HG02798 (cell line): ENCODE measurements at regions not wholly inside any gene's neighbourhood (a gene's known extent, or its start where the extent isn't known, plus 50 kb on each side); places are given as distances from the start of the nearest gene placed in this dataset.
"Not testable (repeated sequence)": the region's sequence is repeated elsewhere in the genome, so short reads cannot be mapped to it uniquely, and the experiment has no call there.

Experiments used
- ATAC-seq: cut with Tn5 transposase; IDR thresholded peaks from one replicate; pipeline ENCODE4 v1.9.1; 2021; ENCODE audit warnings: mild to moderate bottlenecking; ENCODE audit not compliant: unreplicated experiment, poor library complexity

DNA sequence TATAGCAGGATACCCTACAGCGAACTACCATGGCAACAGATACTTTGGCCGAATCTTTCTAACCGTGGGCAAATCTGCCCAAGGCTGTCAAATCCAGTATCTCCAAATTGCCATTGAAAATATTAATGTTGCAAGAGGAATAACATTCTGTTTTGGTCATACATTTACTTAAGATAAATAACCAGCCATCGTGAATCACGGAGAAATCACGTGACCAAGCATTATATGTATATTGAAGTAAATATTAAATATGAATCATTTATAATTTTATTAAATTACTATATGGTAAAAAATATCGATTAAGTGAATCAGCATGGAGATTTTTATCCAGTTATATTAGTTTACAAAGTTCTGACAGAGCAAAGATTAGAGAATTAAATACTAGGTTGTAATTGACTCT is 714.6 kb upstream of the GJE1 start:
- no peak for ATAC-seq

DNA sequence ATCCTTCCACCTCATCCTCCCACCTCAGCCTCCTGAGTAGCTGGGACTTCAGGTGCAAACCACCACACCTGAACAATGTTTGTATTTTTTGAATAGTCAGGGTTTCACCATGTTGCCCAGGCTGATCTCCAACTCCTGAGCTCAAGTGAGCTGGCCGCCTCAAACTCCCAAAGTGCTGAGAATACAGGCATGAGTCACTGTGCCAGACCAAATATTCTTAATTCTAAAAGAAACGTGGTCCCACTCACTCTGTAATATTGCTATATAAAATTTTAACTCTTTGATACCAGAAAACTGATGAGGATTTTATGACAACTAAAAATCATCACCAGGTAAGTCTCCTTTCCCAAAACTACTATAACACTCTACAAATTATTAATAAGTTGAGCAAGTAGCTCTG is 716.8 kb upstream of the GJE1 start:
- no peak for ATAC-seq

DNA sequence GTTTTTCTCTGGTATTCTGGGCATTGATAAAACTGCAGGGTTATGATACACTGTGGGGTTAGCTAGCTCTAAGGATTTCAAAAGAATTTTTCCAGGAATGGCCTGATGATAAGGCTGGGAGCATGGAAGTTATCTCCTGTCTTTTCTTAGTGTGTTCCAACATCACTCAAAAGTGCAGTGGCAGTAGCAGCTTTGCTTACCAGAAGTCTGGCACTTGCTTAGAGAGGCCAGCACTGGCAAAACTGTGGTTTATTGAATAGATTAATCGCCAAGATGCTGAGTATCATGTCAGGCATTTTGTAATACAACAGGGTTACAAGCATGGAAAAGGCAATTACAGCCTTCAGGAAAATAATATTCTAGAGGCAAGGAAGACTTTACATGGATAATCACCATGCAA is 719.5 kb upstream of the GJE1 start:
- no peak for ATAC-seq

DNA sequence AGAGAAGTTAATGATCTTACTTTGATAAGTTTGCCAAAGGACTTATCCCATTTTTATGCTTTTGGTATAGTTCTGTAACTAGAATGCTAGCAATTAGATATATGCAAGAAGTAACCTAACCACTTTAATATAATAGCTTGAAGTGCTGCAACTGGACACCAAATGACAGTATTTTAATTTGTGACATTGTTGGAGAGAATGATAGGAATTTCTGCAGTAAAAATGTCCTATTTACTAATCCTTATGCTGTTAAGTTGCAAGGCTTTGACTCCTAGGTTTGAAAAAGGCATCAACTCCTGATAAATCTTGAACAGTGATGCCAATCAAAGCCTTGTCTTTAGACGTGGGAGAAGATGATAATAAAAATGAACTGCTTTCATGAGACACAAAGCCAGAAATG is 726.0 kb upstream of the GJE1 start:
- no peak for ATAC-seq

DNA sequence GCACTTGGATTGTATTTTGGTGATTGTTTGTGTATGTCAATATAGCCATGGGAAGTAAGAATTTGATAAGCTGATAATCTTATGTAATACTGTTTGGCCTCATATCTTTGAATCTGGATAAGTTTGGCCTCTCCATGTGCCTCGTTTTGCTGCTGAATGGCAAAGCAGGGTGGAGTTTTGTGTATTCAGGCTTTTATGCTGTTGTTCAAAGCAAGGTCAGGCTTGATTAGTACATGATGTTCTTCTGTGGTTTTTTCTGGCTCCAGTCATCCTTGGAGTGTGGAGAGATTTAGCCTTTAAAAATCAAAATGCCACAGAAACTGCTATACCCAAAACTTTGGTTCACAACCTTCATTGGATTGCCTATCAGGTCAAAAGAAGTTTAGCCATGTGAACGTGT is 728.9 kb upstream of the GJE1 start:
- no peak for ATAC-seq

DNA sequence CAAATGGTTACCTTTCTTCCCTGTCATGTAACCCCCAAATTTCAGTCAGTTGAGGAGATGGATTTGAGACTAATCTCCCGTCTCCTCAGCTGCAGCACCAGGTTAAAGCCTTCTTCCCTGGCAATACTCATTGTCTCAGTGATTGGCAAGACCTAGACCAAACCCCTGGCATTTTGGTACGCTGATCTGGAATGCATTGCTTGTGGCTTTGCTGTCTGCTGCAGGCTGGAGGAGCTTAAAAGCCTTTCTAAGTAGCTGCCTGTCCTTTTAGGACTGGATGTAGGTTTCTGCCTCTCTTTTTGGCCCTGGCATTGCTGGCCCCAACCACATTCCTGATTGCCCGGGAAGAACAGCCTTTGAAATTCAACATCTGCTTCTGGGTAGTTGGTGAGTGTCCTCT is 729.6 kb upstream of the GJE1 start:
- no peak for ATAC-seq

DNA sequence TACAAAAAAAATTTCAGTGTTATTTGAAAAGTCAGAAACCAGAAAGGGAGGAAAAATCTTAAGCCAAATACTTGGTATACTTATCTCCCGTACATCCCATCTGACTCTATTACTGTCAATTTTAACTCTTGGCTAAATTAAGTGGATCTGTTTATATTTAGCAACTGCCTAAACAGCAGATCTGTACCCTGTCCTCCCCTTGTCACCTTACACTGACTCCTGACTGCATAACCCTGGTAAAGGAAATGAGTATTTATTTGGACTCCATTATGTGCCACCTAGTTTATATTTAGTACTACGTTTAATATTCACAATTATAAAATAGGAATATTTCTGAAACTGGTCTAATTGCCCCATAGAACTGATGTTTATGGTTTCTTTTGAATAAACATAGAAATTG is 730.2 kb upstream of the GJE1 start:
- no peak for ATAC-seq

DNA sequence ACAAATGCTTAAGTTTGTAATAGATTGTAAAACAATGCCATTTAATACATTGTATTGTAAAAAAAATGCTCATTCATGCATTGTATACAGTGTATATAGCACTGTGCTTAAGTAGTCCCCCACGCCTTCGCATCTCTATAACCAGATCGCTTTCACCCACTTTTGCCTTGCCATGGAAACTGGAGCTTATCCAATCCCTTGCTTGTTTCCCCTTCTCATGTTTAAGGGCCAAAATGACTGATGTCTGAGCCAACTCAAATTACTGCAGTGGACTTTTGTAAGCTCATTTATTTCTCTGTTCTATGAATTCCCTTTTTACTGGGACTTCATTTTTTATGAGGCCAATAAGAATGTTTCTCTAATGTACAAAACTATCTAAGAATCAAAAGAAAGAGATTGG is 730.9 kb upstream of the GJE1 start:
- no peak for ATAC-seq

DNA sequence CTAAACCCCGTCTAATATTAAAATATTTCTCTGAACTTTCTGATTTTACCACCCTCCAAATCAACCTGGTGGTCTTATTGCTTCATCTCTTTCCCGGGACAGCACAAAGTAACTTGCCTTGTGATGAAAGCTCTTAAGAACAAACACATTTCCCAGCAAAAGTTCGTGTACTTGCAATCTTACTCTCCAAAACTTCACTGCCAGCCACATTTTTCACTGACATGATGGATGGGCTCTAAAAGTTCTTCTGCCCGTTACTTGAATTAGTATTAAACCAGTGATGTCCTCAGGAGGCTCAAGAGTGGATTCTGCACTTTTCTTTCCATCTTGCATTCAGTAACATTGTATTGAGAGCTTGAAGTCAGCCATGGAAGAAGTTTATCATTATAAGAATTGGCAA is 731.6 kb upstream of the GJE1 start:
- no peak for ATAC-seq

DNA sequence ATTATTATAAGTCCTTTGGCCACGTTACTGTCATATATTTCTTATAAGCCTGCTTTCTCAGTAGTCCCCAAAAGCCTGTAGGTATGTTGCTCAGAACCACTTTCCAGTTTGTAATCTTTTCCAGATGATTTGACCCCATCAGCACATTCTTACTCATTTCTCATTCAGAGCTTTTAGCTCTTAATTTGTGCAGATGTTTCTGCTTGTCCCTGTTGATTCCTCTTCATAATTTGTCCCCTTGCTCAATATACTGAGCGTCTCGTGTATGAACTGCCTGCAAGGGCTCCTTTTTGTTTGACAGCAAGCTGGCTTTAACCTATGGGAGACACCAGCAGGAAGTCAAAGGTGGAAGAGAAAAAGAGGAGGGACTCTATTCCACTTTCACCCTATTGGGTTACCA is 733.8 kb upstream of the GJE1 start:
- ATAC-seq: no peak

DNA sequence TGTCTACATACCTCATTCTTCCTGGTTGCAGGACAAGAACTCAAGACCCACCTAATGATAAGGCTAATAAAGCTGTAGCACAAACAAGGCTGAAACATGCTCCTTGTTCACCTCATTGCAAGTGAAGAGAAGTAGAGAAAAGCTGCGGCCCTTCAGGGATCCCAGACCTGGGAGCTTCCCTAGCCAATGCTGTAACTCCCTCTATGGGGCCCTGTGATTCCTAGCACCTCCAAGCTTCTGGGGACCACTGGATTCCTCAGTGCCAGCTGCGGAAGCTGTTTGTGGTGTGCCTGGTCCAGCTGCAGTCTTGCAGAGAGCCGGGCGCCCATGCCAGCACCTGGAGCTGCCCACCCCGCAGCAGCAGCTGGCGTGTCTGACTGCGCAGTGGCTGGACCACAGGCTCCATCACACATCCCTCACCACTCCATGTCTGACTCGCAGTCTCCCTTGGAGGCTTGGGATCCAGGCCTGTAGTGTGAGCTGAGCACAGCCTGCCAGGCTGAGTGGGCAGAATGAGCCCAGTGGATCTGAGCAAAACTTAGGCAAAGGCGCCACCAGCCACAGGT is 737.2 kb upstream of the GJE1 start:
- ATAC-seq: no peak

DNA sequence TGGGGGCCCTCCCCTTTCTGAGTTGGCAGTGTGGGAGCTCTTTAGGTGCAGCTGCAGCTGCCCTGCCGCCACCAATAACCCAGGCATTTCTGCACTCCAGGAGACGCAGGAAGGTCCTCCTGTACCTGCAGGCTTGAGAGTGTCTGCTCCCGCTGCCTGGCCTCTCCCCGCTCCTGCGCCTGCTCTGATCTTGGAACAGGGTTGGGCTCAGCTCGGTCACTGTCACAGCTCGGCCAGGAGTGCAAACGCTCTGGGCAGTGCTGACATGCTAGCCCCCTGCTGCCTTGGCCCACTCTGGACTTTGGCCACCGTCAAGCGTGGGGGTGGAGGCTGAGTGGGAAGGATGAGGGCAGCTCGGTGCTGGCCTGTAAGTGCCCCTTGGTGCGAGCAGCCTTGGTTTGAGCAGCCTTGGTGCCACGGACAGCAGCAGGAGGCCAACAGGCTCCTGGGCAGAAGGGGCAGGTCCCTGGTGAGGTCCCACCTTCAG is 738.1 kb upstream of the GJE1 start:
- no peak for ATAC-seq

DNA sequence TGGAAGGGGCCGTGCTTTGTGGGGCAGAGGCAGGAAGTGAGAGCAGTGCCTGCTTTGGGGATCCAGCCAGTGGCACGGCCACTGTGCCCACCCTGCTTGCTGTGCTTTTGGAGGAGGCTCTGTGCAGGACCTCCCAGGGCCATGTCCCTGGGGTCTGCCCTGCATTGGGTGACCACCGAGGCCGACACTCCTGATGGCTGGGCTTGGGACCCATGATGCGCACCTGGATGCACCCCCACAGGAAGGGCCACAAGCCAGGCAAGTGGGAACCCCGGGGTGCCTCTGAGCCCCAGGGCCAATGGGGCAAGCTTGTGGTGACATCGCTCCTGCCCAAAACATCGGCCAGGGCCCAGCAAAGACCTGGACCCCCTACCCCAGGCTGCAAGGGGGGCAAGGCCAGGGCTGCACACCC is 738.6 kb upstream of the GJE1 start:
- no peak for ATAC-seq

DNA sequence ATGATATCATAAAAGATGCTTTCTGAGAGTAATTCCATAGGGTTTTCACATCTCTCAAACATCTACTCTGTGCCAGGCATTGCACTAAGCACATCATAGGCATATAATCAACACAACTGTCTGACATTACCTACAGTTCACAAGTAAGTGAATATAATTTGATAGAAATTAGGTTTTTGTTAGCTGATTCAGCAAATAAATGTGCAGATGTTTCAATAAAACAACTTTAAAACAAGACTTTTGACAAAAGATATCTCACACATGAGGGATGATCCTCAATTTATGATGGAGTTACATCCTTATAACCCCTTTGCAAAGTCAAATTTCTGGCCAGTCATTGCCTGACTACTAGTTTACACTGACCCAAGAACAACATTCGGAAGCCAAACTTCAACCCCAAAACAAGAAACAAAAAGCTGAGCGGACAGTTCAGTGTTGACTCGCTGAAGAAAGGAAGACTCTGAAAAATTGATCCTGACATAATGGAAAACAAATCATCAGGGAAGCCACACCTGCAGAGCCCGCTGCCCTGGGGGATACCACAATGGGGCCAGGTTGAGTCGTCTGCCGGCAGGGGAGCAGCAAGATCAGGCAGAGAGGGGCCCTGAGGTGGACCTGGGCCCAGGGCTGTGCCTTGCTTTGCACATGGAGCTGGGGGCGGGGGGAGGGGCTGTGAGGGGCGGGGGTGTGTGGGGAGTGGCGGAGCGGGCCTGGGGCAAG is 739.2 kb upstream of the GJE1 start:
- no peak for ATAC-seq

DNA sequence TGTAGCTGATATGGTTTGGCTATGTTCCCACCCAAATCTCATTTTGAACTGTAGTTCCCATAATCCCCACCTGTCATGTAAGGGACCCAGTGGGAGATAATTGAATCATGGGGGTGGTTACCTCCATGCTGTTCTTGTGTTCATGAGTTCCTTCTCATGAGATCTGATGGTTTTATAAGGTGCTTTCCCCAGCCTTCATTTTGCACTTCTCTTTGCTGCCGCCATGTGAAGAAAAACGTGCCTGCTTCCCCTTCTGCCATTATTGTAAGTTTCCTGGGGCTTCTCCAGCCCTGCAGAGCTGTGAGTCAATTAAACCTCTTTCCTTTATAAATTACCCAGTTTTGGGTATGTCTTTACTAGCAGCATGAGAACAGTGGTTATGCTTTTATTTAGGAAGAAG is 741.6 kb upstream of the GJE1 start:
- ATAC-seq: not testable (repeated sequence)

DNA sequence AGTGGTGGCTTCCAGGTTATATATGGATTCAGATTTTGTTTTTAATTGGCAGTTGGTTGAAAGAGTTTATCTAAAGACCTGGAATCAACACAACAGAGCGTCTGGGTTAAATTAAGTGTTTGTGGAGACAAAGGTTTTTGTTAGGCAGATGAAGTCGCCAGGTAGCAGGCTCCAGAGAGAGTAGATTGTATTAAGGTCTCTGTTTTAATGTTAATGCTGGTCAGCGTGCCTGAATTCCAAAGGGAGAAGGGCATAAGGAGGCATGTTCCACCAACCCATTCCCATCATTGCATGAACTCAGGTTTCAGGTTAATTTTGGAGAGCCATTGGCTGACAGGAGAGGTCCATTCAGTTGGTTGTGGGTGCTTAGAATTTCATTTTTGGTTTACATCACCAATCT is 744.1 kb upstream of the GJE1 start:
- no peak for ATAC-seq

DNA sequence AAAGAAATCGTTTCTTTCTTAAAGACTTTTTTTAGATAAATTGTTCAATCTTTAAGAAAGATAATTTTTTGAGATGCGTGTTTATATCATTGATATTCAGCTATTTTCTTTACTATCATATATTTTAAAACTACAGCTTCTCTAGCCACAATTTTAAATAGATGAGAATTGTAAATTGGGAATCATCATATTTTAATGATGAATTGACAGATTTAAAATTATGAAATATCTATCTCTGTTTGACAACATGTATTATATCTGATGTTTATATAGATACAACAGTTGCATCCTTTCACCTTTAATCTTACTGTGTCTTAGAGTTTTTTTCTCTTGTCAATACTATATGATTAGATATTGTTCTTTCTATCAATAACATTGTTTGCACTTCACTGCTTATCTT is 762.3 kb upstream of the GJE1 start:
- ATAC-seq: no peak

DNA sequence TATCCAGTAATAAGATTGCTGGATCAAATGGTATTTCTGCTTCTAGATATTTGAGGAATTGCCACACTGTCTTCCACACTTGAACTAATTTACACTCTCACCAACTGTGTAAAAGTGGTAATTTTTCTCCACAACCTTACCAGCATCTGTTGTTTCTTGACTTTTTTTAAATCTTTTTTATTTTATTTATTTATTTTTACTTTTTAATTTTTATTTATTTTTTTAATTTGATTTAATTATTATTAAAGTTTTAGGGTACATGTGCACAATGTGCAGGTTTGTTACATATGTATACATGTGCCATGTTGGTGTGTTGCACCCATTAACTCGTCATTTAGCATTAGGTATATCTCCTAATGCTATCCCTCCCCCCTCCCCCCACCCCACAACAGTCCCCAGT is 765.9 kb upstream of the GJE1 start:
- ATAC-seq: not testable (repeated sequence)

DNA sequence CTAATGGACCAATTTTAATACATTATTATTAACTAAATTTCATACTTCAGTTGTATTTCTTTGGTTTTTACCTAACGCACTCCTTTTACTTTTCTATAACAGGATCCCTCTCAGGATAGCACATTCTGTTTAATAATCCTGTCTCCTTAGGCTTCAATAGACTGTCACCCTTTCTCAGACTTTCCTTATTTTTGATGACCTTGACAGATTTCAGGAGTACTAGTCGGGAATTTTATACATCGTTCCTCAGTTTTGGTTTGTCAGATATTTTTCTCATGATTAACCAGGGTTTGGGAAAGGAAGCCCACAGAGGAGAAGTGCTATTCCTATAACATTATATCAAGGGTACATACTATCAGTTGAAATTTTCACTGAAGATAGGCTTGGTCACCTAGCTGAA is 768.0 kb upstream of the GJE1 start:
- no peak for ATAC-seq

DNA sequence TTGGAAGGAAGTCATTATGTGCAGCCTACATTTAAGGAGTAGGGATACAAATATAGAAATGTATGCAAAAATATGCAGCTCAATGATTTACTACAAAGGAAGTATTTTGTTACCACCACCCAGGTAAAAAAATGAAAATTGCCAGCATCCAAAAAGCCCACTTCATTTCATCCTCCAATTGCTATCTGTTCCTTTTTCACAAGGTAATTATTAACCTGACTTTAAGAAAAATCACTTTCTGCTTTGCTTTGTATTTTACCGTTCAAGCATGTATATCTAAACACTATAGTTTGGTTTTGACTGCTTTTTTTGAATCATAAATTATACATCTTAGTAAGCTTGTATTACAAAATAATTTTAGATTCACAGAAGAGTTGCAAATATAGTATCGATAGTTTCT is 768.5 kb upstream of the GJE1 start:
- ATAC-seq: no peak

DNA sequence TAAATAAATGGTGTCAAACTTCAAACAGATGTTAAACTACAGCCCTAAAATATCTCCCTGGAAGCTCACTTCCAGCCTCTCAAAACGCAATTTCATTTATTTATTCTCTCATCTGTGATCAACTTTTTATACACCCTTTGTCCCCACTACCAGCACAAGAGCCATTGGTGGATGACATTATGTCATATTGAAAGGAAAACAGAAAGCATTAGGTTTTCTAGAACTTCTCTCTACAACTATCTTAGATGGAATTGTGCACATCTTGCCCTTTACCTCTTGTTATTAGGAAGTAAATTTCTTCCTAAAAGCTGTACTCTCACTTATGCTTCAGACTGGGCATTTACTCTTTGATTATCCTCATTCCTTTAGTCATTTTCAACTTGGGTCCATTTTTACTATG is 771.2 kb upstream of the GJE1 start:
- ATAC-seq: peak; percentile 47

DNA sequence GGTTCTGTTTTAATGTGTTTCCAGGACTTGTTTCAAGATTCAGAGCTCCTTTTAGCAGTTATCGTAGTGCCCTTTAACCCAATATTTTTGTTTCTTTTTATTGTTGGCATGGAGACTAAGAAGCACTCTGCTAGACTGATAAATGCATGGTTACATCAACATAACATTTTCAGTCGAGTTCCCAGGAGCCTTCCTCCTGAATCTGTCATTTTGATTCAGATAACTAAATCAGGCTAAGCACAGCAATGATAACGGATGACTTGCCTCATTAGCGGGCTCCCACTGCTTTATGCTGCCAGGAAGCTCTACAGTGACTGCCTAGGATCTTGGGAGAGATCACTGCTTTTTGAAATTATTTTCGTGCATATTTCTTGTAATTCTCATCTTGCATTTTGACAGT is 772.8 kb upstream of the GJE1 start:
- ATAC-seq: no peak
